ENCODE measurements at regions not wholly inside any gene's neighbourhood (a gene's known extent, or its start where the extent isn't known, plus 50 kb on each side); places are given as distances from the start of the nearest gene placed in this dataset.

- DNase-seq = no peak
- Histone ChIP-seq H3K36me3 (ENCODE audit: control insufficient read depth, insufficient read depth, low read length) (no peaks in the 10 kb centered on the region), H3K27me3 (ENCODE audit: control insufficient read depth, insufficient read depth, low read length) (peaks cover 2% of the 10 kb centered on the region), H3K4me3 (ENCODE audit: low read length) (no peak overlapping the region), H3K9me3 (replicated peaks; ENCODE audit: control insufficient read depth, low read depth, low read length) (peaks cover 14% of the 10 kb centered on the region), H3K27ac (ENCODE audit: low read length) (no peak overlapping the region), H3K4me1 (ENCODE audit: control insufficient read depth, insufficient read depth, low read length) (no peaks in the 10 kb centered on the region)
- 63% methylated on average over 7 of the region's 7 CpGs for WGBS (ENCODE audit: insufficient coverage)
These were observed 210.1 kb upstream of the DIO3 start for GRCh38 chr14:101351146-101351545.

GRCh38 chr14:101351769-101352168, 209.5 kb upstream of the DIO3 start:
- H3K27me3 ChIP-seq (ENCODE audit: control insufficient read depth, insufficient read depth, low read length) = peaks cover 2% of the 10 kb centered on the region
- H3K27ac ChIP-seq (ENCODE audit: low read length) = no peak overlapping the region
- no peaks in the 10 kb centered on the region for H3K4me1 ChIP-seq (ENCODE audit: control insufficient read depth, insufficient read depth, low read length)
- 85% methylated on average over 4 of the region's 5 CpGs for WGBS (ENCODE audit: insufficient coverage)
- peaks cover 14% of the 10 kb centered on the region for H3K9me3 ChIP-seq (replicated peaks; ENCODE audit: control insufficient read depth, low read depth, low read length)
- DNase-seq = no peak
- no peak overlapping the region for H3K4me3 ChIP-seq (ENCODE audit: low read length)
- no peaks in the 10 kb centered on the region for H3K36me3 ChIP-seq (ENCODE audit: control insufficient read depth, insufficient read depth, low read length)

GRCh38 chr14:101352567-101352966, 208.7 kb upstream of the DIO3 start:
- no peaks in the 10 kb centered on the region for H3K36me3 ChIP-seq (ENCODE audit: control insufficient read depth, insufficient read depth, low read length)
- H3K4me1 ChIP-seq (ENCODE audit: control insufficient read depth, insufficient read depth, low read length) = no peaks in the 10 kb centered on the region
- WGBS (ENCODE audit: insufficient coverage) = 67% methylated on average over 1 of the region's 8 CpGs
- peaks cover 16% of the 10 kb centered on the region for H3K9me3 ChIP-seq (replicated peaks; ENCODE audit: control insufficient read depth, low read depth, low read length)
- no peak overlapping the region for H3K4me3 ChIP-seq (ENCODE audit: low read length)
- peaks cover 2% of the 10 kb centered on the region for H3K27me3 ChIP-seq (ENCODE audit: control insufficient read depth, insufficient read depth, low read length)
- no peak overlapping the region for H3K27ac ChIP-seq (ENCODE audit: low read length)
- no peak for DNase-seq

GRCh38 chr14:101353422-101353821, 207.9 kb upstream of the DIO3 start:
- no CpG with 5 or more reads among the region's 2 CpGs for WGBS (ENCODE audit: insufficient coverage)
- Histone ChIP-seq H3K4me3 (ENCODE audit: low read length) (no peak overlapping the region), H3K27ac (ENCODE audit: low read length) (no peak overlapping the region), H3K36me3 (ENCODE audit: control insufficient read depth, insufficient read depth, low read length) (no peaks in the 10 kb centered on the region), H3K27me3 (ENCODE audit: control insufficient read depth, insufficient read depth, low read length) (peaks cover 2% of the 10 kb centered on the region), H3K9me3 (replicated peaks; ENCODE audit: control insufficient read depth, low read depth, low read length) (peaks cover 18% of the 10 kb centered on the region), H3K4me1 (ENCODE audit: control insufficient read depth, insufficient read depth, low read length) (no peaks in the 10 kb centered on the region)
- no peak for DNase-seq

GRCh38 chr14:101354726-101355125, 206.6 kb upstream of the DIO3 start:
- 80% methylated on average over 2 of the region's 2 CpGs for WGBS (ENCODE audit: insufficient coverage)
- Histone ChIP-seq H3K36me3 (ENCODE audit: control insufficient read depth, insufficient read depth, low read length) (no peaks in the 10 kb centered on the region), H3K9me3 (replicated peaks; ENCODE audit: control insufficient read depth, low read depth, low read length) (peaks cover 10% of the 10 kb centered on the region), H3K4me3 (ENCODE audit: low read length) (no peak overlapping the region), H3K4me1 (ENCODE audit: control insufficient read depth, insufficient read depth, low read length) (peaks cover 13% of the 10 kb centered on the region), H3K27me3 (ENCODE audit: control insufficient read depth, insufficient read depth, low read length) (peaks cover 2% of the 10 kb centered on the region), H3K27ac (ENCODE audit: low read length) (no peak overlapping the region)
- no peak for DNase-seq

- H3K27ac ChIP-seq (ENCODE audit: low read length) = no peak overlapping the region
- H3K4me1 ChIP-seq (ENCODE audit: control insufficient read depth, insufficient read depth, low read length) = peaks cover 17% of the 10 kb centered on the region
- H3K4me3 ChIP-seq (ENCODE audit: low read length) = no peak overlapping the region
- H3K27me3 ChIP-seq (ENCODE audit: control insufficient read depth, insufficient read depth, low read length) = peaks cover 3% of the 10 kb centered on the region
- DNase-seq = no peak
- H3K9me3 ChIP-seq (replicated peaks; ENCODE audit: control insufficient read depth, low read depth, low read length) = peaks cover 10% of the 10 kb centered on the region
- 73% methylated on average over 5 of the region's 5 CpGs for WGBS (ENCODE audit: insufficient coverage)
- H3K36me3 ChIP-seq (ENCODE audit: control insufficient read depth, insufficient read depth, low read length) = no peaks in the 10 kb centered on the region
These were observed 206.0 kb upstream of the DIO3 start for GRCh38 chr14:101355284-101355683.

GRCh38 chr14:101357038-101357437, 204.3 kb upstream of the DIO3 start:
- Histone ChIP-seq H3K36me3 (ENCODE audit: control insufficient read depth, insufficient read depth, low read length) (no peaks in the 10 kb centered on the region), H3K4me3 (ENCODE audit: low read length) (no peak overlapping the region), H3K4me1 (ENCODE audit: control insufficient read depth, insufficient read depth, low read length) (peaks cover 30% of the 10 kb centered on the region), H3K9me3 (replicated peaks; ENCODE audit: control insufficient read depth, low read depth, low read length) (peaks cover 10% of the 10 kb centered on the region), H3K27me3 (ENCODE audit: control insufficient read depth, insufficient read depth, low read length) (peaks cover 7% of the 10 kb centered on the region), H3K27ac (ENCODE audit: low read length) (no peak overlapping the region)
- WGBS (ENCODE audit: insufficient coverage) = 92% methylated on average over 5 of the region's 12 CpGs
- DNase-seq = no peak

GRCh38 chr14:101357559-101358319, 203.6 kb upstream of the DIO3 start:
- H3K36me3 ChIP-seq (ENCODE audit: control insufficient read depth, insufficient read depth, low read length) = no peaks in the 10 kb centered on the region
- 83% methylated on average over 7 of the region's 10 CpGs for WGBS (ENCODE audit: insufficient coverage)
- DNase-seq = no peak
- no peak overlapping the region for H3K4me3 ChIP-seq (ENCODE audit: low read length)
- H3K27me3 ChIP-seq (ENCODE audit: control insufficient read depth, insufficient read depth, low read length) = peaks cover 7% of the 10 kb centered on the region
- no peak overlapping the region for H3K27ac ChIP-seq (ENCODE audit: low read length)
- H3K4me1 ChIP-seq (ENCODE audit: control insufficient read depth, insufficient read depth, low read length) = peaks cover 30% of the 10 kb centered on the region
- peaks cover 10% of the 10 kb centered on the region for H3K9me3 ChIP-seq (replicated peaks; ENCODE audit: control insufficient read depth, low read depth, low read length)

GRCh38 chr14:101358320-101359125, 202.8 kb upstream of the DIO3 start:
- Histone ChIP-seq H3K27ac (ENCODE audit: low read length) (peak overlapping the region; percentile 69), H3K27me3 (ENCODE audit: control insufficient read depth, insufficient read depth, low read length) (peaks cover 5% of the 10 kb centered on the region), H3K4me1 (ENCODE audit: control insufficient read depth, insufficient read depth, low read length) (peaks cover 30% of the 10 kb centered on the region), H3K36me3 (ENCODE audit: control insufficient read depth, insufficient read depth, low read length) (no peaks in the 10 kb centered on the region), H3K9me3 (replicated peaks; ENCODE audit: control insufficient read depth, low read depth, low read length) (peaks cover 8% of the 10 kb centered on the region), H3K4me3 (ENCODE audit: low read length) (no peak overlapping the region)
- 66% methylated on average over 10 of the region's 15 CpGs for WGBS (ENCODE audit: insufficient coverage)
- DNase-seq = peak; percentile 33

GRCh38 chr14:101359221-101360053, 201.9 kb upstream of the DIO3 start:
- Histone ChIP-seq H3K4me3 (ENCODE audit: low read length) (no peak overlapping the region), H3K9me3 (replicated peaks; ENCODE audit: control insufficient read depth, low read depth, low read length) (peaks cover 8% of the 10 kb centered on the region), H3K4me1 (ENCODE audit: control insufficient read depth, insufficient read depth, low read length) (peaks cover 38% of the 10 kb centered on the region), H3K27me3 (ENCODE audit: control insufficient read depth, insufficient read depth, low read length) (peaks cover 5% of the 10 kb centered on the region), H3K27ac (ENCODE audit: low read length) (peak overlapping the region; percentile 69), H3K36me3 (ENCODE audit: control insufficient read depth, insufficient read depth, low read length) (no peaks in the 10 kb centered on the region)
- WGBS (ENCODE audit: insufficient coverage) = 20% methylated on average over 17 of the region's 19 CpGs
- peak; percentile 86 for DNase-seq

Data from muscle of leg (tissue), 3 donors.